ENCODE measurements at regions not wholly inside any gene's neighbourhood (a gene's known extent, or its start where the extent isn't known, plus 50 kb on each side); places are given as distances from the start of the nearest gene placed in this dataset.

DNA sequence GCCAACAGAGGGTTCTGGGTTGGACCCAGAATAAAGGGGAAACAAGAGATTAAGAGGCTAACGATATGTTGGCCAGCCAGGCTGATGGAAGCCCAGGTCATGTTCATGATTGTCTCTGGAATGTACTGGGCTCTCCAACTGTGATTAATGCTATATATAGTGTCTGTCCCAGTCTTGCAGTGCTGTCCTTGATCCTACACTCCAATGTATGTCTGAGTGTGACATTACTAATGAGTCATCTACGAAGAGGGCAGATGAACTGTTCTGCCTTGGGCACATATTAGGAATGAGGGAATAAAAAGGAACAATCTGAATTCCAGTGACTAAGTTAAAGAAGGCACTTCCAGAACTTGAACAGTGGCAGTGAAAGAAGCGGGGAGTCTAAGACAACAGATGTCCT, 142.1 kb downstream of the PDGFRA start:
- H3K4me3 ChIP-seq (ENCODE audit: low read depth in 1 of 2, low read length in 1 of 2): no peak overlapping the region
- TF ChIP-seq, protein P1, sequence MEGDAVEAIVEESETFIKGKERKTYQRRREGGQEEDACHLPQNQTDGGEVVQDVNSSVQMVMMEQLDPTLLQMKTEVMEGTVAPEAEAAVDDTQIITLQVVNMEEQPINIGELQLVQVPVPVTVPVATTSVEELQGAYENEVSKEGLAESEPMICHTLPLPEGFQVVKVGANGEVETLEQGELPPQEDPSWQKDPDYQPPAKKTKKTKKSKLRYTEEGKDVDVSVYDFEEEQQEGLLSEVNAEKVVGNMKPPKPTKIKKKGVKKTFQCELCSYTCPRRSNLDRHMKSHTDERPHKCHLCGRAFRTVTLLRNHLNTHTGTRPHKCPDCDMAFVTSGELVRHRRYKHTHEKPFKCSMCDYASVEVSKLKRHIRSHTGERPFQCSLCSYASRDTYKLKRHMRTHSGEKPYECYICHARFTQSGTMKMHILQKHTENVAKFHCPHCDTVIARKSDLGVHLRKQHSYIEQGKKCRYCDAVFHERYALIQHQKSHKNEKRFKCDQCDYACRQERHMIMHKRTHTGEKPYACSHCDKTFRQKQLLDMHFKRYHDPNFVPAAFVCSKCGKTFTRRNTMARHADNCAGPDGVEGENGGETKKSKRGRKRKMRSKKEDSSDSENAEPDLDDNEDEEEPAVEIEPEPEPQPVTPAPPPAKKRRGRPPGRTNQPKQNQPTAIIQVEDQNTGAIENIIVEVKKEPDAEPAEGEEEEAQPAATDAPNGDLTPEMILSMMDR (IDR thresholded peaks at IDR 0.05): no peak
- H3K27ac ChIP-seq: no peak overlapping the region
- no peaks in the 10 kb centered on the region for H3K9me3 ChIP-seq
- no peaks in the 10 kb centered on the region for H3K27me3 ChIP-seq
- no peaks in the 10 kb centered on the region for H3K4me1 ChIP-seq (ENCODE audit: control insufficient read depth in 1 of 2, insufficient read depth in 1 of 2, low read depth in 1 of 2, low read length in 1 of 2)
- H3K36me3 ChIP-seq: no peaks in the 10 kb centered on the region

DNA sequence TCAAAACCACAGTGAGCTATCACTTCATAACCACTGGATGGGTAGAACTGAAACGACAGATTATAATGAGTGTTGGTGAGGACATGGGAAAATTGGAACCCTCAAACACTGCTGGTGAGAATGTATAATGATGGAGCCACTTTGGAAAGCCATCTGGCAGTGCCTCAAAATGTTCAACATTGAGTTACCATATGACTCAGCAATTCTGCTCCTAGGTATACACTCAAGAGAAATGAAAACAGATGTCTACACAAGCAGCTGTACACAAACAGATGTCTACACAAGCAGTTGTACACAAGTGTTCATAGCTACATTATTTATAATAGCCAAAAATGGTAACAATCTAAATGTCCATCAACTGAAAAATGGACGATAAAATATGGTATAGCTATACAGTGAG, 143.9 kb downstream of the PDGFRA start:
- TF ChIP-seq, protein P1 (IDR thresholded peaks at IDR 0.05): no peak
- no peaks in the 10 kb centered on the region for H3K36me3 ChIP-seq
- no peaks in the 10 kb centered on the region for H3K9me3 ChIP-seq

DNA sequence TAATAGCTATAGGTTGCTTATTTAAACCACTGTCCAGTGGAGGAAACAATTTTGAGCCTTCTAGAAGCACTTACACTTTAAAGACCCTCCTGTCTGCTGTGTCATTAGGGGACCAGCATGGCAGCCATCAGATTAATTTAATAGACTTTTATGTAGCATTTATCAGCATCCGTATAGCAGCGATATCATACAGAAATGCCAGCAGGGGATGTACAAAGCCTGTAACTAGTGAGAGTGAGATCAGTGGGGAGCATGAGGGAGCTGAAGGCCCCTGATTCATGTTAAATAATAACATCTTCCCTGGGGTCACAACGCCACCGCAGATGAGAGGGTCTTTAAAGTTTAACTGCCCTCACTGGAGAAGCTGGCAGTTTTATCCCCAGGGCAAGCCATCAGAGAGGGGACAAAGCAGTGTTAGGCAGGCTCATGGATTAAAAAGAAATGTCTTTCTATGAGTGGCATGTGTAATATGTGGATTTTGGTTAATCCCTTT, 144.7 kb downstream of the PDGFRA start:
- Histone ChIP-seq H3K27ac (no peak overlapping the region), H3K9me3 (no peaks in the 10 kb centered on the region), H3K4me3 (ENCODE audit: low read depth in 1 of 2, low read length in 1 of 2) (no peak overlapping the region), H3K4me1 (ENCODE audit: control insufficient read depth in 1 of 2, insufficient read depth in 1 of 2, low read depth in 1 of 2, low read length in 1 of 2) (no peaks in the 10 kb centered on the region), H3K36me3 (no peaks in the 10 kb centered on the region), H3K27me3 (no peaks in the 10 kb centered on the region)
- TF ChIP-seq, protein P1 (IDR thresholded peaks at IDR 0.05): no peak

More for the DNA sequence above, 143.9 kb downstream of the PDGFRA start:
- Histone ChIP-seq H3K4me3 (ENCODE audit: low read depth in 1 of 2, low read length in 1 of 2) (no peak overlapping the region), H3K27me3 (no peaks in the 10 kb centered on the region), H3K27ac (no peak overlapping the region), H3K4me1 (ENCODE audit: control insufficient read depth in 1 of 2, insufficient read depth in 1 of 2, low read depth in 1 of 2, low read length in 1 of 2) (no peaks in the 10 kb centered on the region)

DNA sequence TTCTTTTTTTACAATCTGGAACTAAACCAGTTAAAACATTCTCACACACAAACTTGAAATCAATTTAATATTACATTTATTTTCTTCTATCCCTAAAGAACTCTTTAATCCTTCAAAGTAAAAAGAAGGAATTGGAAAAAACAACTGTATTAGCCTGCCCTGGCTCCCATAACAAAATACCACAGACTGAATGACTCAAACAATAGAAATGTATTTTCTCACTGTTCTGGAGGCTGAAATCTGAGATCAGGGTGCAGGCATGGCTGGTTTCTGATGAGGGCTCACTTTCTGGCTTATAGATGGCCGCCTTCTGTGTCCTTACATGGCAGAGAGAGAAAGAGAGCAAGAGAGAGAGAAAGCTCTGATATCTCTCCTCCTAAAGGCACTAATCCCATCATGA, 149.4 kb downstream of the PDGFRA start:
- Histone ChIP-seq H3K27ac (no peak overlapping the region), H3K4me1 (ENCODE audit: control insufficient read depth in 1 of 2, insufficient read depth in 1 of 2, low read depth in 1 of 2, low read length in 1 of 2) (no peaks in the 10 kb centered on the region)

DNA sequence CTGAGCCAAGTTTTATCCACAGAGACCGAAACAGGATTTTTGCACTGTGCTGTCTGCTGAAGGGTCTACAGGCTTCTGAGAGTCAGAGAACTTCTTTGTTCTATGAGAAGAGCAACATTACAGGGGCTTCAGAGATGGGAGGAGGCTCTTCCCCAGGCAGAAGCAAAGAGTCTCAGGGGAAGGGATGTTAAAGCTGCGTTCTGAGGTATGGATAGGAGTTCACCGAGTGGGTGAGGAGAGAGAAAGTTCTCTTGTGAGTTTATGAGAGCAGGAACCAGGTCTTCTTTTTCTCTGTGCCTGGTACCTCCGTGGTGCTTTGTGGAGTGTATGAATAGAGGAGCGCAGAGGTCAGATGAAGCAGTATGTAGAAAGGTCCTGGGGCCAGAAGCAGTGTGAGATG, 155.1 kb downstream of the PDGFRA start:
- Histone ChIP-seq H3K9me3 (no peaks in the 10 kb centered on the region), H3K4me1 (ENCODE audit: control insufficient read depth in 1 of 2, insufficient read depth in 1 of 2, low read depth in 1 of 2, low read length in 1 of 2) (no peaks in the 10 kb centered on the region), H3K36me3 (no peaks in the 10 kb centered on the region), H3K27me3 (no peaks in the 10 kb centered on the region), H3K4me3 (ENCODE audit: low read depth in 1 of 2, low read length in 1 of 2) (no peak overlapping the region), H3K27ac (no peak overlapping the region)
- TF ChIP-seq, protein P1 (IDR thresholded peaks at IDR 0.05): no peak

More for the DNA sequence above, 149.4 kb downstream of the PDGFRA start:
- TF ChIP-seq, protein P1 (IDR thresholded peaks at IDR 0.05): no peak
- Histone ChIP-seq H3K4me3 (ENCODE audit: low read depth in 1 of 2, low read length in 1 of 2) (no peak overlapping the region), H3K36me3 (no peaks in the 10 kb centered on the region), H3K9me3 (no peaks in the 10 kb centered on the region), H3K27me3 (no peaks in the 10 kb centered on the region)

DNA sequence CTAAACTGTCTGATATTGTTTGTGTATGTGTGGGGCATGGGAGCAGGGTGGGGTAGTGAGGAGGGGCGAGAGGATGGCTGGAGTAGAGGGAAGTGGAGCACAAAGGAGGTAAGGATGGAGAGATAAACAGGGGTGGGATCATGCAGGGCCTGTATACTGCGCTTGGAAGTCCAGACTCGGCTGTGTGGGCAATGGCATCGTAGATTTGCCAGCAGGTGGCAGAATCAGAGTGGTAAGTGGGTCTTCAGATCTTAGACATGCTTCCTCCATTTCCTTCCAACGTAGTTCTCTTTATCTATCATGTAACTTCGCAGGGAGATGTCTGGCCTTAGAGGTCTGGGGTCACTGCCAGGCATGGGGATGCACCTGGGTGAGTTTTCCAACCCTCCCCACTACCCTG, 155.5 kb downstream of the PDGFRA start:
- H3K9me3 ChIP-seq: no peaks in the 10 kb centered on the region
- H3K4me3 ChIP-seq (ENCODE audit: low read depth in 1 of 2, low read length in 1 of 2): no peak overlapping the region
- no peaks in the 10 kb centered on the region for H3K36me3 ChIP-seq
- no peaks in the 10 kb centered on the region for H3K27me3 ChIP-seq
- TF ChIP-seq, protein P1 (IDR thresholded peaks at IDR 0.05): no peak
- H3K27ac ChIP-seq: no peak overlapping the region
- H3K4me1 ChIP-seq (ENCODE audit: control insufficient read depth in 1 of 2, insufficient read depth in 1 of 2, low read depth in 1 of 2, low read length in 1 of 2): no peaks in the 10 kb centered on the region
